B cell (primary cell): ENCODE measurements at regions not wholly inside any gene's neighbourhood (a gene's known extent, or its start where the extent isn't known, plus 50 kb on each side); places are given as distances from the start of the nearest gene placed in this dataset.

Source experiments
- ATAC-seq: fragments of 200-7000 bp; cut with Tn5 transposase; one replicate; pipeline ENCODE4 v1.10.0; 2021; ENCODE audit warnings: low read depth, mild to moderate bottlenecking, moderate number of reproducible peaks, moderate library complexity
- CTCF ChIA-PET: fragments of 350-600 bp; sonication (Branson Sonifier 250); formaldehyde crosslinking; loops from one replicate; lab custom pipeline; 2021; ENCODE audit warnings: antibody characterized with exemption, inconsistent platforms; lab: Charles Lee
- POLR2A ChIA-PET: fragments of 350-600 bp; sonication (Branson Sonifier 250); formaldehyde crosslinking; loops from one replicate; lab custom pipeline; 2021; ENCODE audit warnings: antibody characterized with exemption; lab: Charles Lee
- DNase-seq: peaks from one replicate; pipeline ENCODE4 v3.0.0; 2013
- H2AFZ ChIP-seq: 2 replicates; pipeline ENCODE4 v1.6.1; 2012; ENCODE audit warnings: mild to moderate bottlenecking, low read depth, low read length; ENCODE audit not compliant: insufficient read depth, poor library complexity, severe bottlenecking
- H3K27ac ChIP-seq, 2 donors: 1 replicate in 1 of 2; 2 replicates in 1 of 2; pipeline ENCODE4 v1.5.1; 2012 to 2013; ENCODE audit warnings: low read length in 2 of 2, mild to moderate bottlenecking in 2 of 2, moderate library complexity in 1 of 2
- H3K27me3 ChIP-seq, 4 experiments: fragments of 200-600 bp in 1 of 4; sonication (generic) in 1 of 4; replicated peaks in 1 of 4; 1 replicate in 2 of 4; 2 replicates in 2 of 4; pipeline versions ENCODE4 v1.6.1 to v1.7.0; 2013 to 2016; ENCODE audit warnings: low read length in 3 of 4, mild to moderate bottlenecking in 2 of 4, mixed read lengths in 1 of 4, moderate library complexity in 1 of 4; ENCODE audit not compliant: insufficient read depth in 4 of 4, control insufficient read depth in 3 of 4; ENCODE audit errors: control extremely low read depth in 1 of 4
- H3K36me3 ChIP-seq, 2 experiments: replicated peaks in 1 of 2; 1 replicate in 1 of 2; 2 replicates in 1 of 2; pipeline versions ENCODE4 v1.6.1 to v1.7.1; 2013; ENCODE audit warnings: low read length in 1 of 2; ENCODE audit not compliant: insufficient read depth in 2 of 2, control insufficient read depth in 1 of 2; ENCODE audit errors: control extremely low read depth in 1 of 2, extremely low read depth in 1 of 2
- H3K4me1 ChIP-seq, 2 donors: fragments of 200-600 bp in 1 of 2; sonication (generic) in 1 of 2; 1 replicate in 1 of 2; 2 replicates in 1 of 2; pipeline versions ENCODE4 v1.5.1 to v1.6.1; 2013 to 2017; ENCODE audit warnings: low read length in 2 of 2; ENCODE audit not compliant: control insufficient read depth in 2 of 2, insufficient read depth in 2 of 2
- H3K4me2 ChIP-seq: replicated peaks from 2 replicates; pipeline ENCODE3; 2012; ENCODE audit warnings: mild to moderate bottlenecking, low read depth, low read length; ENCODE audit not compliant: poor library complexity, severe bottlenecking
- H3K4me3 ChIP-seq, 5 experiments: fragments of 200-600 bp in 1 of 5; sonication (generic) in 1 of 5; 1 replicate in 3 of 5; 2 replicates in 2 of 5; pipeline versions ENCODE4 v1.5.1 to v1.7.0; 2011 to 2016; ENCODE audit warnings: low read length in 4 of 5, mild to moderate bottlenecking in 4 of 5, low read depth in 2 of 5, control low read depth in 1 of 5, moderate library complexity in 1 of 5; ENCODE audit not compliant: insufficient read depth in 1 of 5; ENCODE audit errors: control extremely low read depth in 1 of 5, extremely low read depth in 1 of 5
- H3K79me2 ChIP-seq: fragments of 200-600 bp; sonication (generic); one replicate; pipeline ENCODE4 v1.6.0; 2016; ENCODE audit warnings: low read length; ENCODE audit not compliant: control insufficient read depth, insufficient read depth
- H3K9ac ChIP-seq: fragments of 200-600 bp; sonication (generic); 2 replicates; pipeline ENCODE4 v1.6.1; 2017; ENCODE audit warnings: mild to moderate bottlenecking, low read length, moderate library complexity
- H3K9me3 ChIP-seq, 3 donors: one replicate each; pipeline versions ENCODE4 v1.6.1 to v1.7.1; 2013; ENCODE audit warnings: low read length in 2 of 3; ENCODE audit not compliant: control insufficient read depth in 2 of 3, insufficient read depth in 1 of 3; ENCODE audit errors: control extremely low read depth in 1 of 3
- H4K20me1 ChIP-seq: 2 replicates; pipeline ENCODE4 v1.6.0; 2012; ENCODE audit warnings: mild to moderate bottlenecking, low read length; ENCODE audit not compliant: insufficient read depth, control insufficient read depth, poor library complexity, severe bottlenecking
- H3K27ac Mint-ChIP-seq: one replicate; pipeline ENCODE4 v1.8.0; 2021; ENCODE audit warnings: mixed read lengths
- H3K27me3 Mint-ChIP-seq: one replicate; pipeline ENCODE4 v1.8.0; 2021; ENCODE audit warnings: mixed read lengths
- H3K4me1 Mint-ChIP-seq: one replicate; pipeline ENCODE4 v1.8.0; 2021; ENCODE audit warnings: mixed read lengths
- H3K4me3 Mint-ChIP-seq: one replicate; pipeline ENCODE4 v1.8.0; 2021; ENCODE audit warnings: mixed read lengths
- H3K9me3 Mint-ChIP-seq: one replicate; pipeline ENCODE4 v1.8.0; 2022; ENCODE audit warnings: mixed read lengths; ENCODE audit not compliant: insufficient read depth
- EZH2 ChIP-seq: IDR thresholded peaks from 2 replicates; pipeline ENCODE4 v1.6.1; 2012; ENCODE audit warnings: borderline replicate concordance, low read depth, mild to moderate bottlenecking, moderate library complexity, low read length; ENCODE audit not compliant: insufficient read depth, poor library complexity, severe bottlenecking
- WGBS: methylation state at CpG from one replicate; pipeline ENCODE4 v1.1.5; 2013; ENCODE audit warnings: missing lambda C conversion rate; ENCODE audit not compliant: insufficient coverage; 5-methylcytosine and 5-hydroxymethylcytosine counted together
- intact Hi-C: fragments of 100-400 bp; cut with micrococcal nuclease; formaldehyde crosslinking; loops from one replicate; pipeline ENCODE4 v1.10.0; 2022
- TF ChIP-seq, protein P1 (sequence below): fragments of 200-600 bp; IDR thresholded peaks from one replicate; pipeline ENCODE4 v1.8.0; 2022; ENCODE audit warnings: antibody characterized with exemption, mild to moderate bottlenecking

GRCh38 chr3:20322085-20322484 lies 136.1 kb upstream of the SGO1 start:
- Histone ChIP-seq H4K20me1 (no peaks in the 10 kb centered on the region), H3K79me2 (no peaks in the 10 kb centered on the region), H3K4me2 (no peak overlapping the region), H3K4me1 (peaks cover 5% of the 10 kb centered on the region in 2 donors), H3K27me3 (no peaks in the 10 kb centered on the region), H3K36me3 (no peaks in the 10 kb centered on the region), H3K4me3 (no peak overlapping the region), H3K27ac (no peak overlapping the region), H2AFZ (no peak overlapping the region), H3K9me3 (no peaks in the 10 kb centered on the region), H3K9ac (no peak overlapping the region)
- TF ChIP-seq EZH2 = no peak
- TF ChIP-seq, protein P1, sequence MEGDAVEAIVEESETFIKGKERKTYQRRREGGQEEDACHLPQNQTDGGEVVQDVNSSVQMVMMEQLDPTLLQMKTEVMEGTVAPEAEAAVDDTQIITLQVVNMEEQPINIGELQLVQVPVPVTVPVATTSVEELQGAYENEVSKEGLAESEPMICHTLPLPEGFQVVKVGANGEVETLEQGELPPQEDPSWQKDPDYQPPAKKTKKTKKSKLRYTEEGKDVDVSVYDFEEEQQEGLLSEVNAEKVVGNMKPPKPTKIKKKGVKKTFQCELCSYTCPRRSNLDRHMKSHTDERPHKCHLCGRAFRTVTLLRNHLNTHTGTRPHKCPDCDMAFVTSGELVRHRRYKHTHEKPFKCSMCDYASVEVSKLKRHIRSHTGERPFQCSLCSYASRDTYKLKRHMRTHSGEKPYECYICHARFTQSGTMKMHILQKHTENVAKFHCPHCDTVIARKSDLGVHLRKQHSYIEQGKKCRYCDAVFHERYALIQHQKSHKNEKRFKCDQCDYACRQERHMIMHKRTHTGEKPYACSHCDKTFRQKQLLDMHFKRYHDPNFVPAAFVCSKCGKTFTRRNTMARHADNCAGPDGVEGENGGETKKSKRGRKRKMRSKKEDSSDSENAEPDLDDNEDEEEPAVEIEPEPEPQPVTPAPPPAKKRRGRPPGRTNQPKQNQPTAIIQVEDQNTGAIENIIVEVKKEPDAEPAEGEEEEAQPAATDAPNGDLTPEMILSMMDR = no peak
- DNase-seq = no peak
- WGBS = no CpG with 5 or more reads among the region's 1 CpG
- Mint-ChIP-seq H3K4me1 (peaks cover 5% of the 10 kb centered on the region), H3K27ac (no peak overlapping the region), H3K9me3 (no peaks in the 10 kb centered on the region), H3K27me3 (no peaks in the 10 kb centered on the region), H3K4me3 (no peak overlapping the region)
- POLR2A ChIA-PET = no interaction called here
- no peak for ATAC-seq
- CTCF ChIA-PET = no interaction called here
- intact Hi-C loops = no loop called here

DNA sequence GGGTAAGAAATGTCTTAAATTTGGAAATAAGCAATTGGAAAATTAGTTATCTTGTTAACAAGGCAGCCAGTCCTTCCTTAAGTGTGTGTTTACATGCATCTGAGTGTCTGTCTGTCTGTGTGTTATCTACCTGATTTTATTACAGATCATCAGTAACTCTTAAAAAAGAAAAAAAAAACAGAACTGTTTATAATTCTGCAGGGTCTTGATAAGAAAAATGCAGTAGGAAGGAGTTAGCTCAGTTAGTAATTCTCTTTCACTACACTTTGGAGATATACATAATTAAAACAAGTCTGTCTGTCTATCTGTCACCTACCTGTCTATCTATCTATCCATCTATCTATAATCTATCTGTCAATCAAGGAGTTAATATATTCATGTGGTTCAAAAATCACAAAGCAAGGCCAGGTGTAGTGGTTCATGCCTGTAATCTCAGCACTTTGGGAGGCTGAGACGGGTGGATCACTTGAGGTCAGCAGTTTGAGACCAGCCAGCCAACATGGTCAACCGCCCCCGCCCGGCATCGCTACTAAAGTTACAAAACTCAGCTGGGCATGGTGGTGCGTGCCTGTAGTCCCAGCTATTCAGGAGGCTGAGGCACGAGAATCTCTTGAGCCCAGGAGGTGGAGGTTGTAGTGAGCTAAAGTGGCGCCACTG lies 135.5 kb upstream of the SGO1 start:
- TF ChIP-seq, protein P1 = no peak
- no peak for TF ChIP-seq EZH2
- H3K9me3 Mint-ChIP-seq = no peaks in the 10 kb centered on the region
- no peaks in the 10 kb centered on the region for H3K9me3 ChIP-seq
- no peak overlapping the region for H2AFZ ChIP-seq
- H3K27ac ChIP-seq = no peak overlapping the region
- no peak overlapping the region for H3K27ac Mint-ChIP-seq
- H3K79me2 ChIP-seq = no peaks in the 10 kb centered on the region
- intact Hi-C loops = no loop called here
- H3K27me3 Mint-ChIP-seq = no peaks in the 10 kb centered on the region
- no peak for DNase-seq
- H3K4me2 ChIP-seq = no peak overlapping the region
- H3K27me3 ChIP-seq = no peaks in the 10 kb centered on the region
- no peaks in the 10 kb centered on the region for H4K20me1 ChIP-seq
- H3K4me1 ChIP-seq = peaks cover 5% of the 10 kb centered on the region in 2 donors
- no peak for ATAC-seq
- no peak overlapping the region for H3K4me3 ChIP-seq
- 98% methylated on average over 7 of the region's 8 CpGs for WGBS
- peaks cover 5% of the 10 kb centered on the region for H3K4me1 Mint-ChIP-seq
- no peaks in the 10 kb centered on the region for H3K36me3 ChIP-seq
- no peak overlapping the region for H3K9ac ChIP-seq
- ChIA-PET CTCF (no interaction called here), POLR2A (no interaction called here)
- H3K4me3 Mint-ChIP-seq = no peak overlapping the region
